ENCODE measurements at regions not wholly inside any gene's neighbourhood (a gene's known extent, or its start where the extent isn't known, plus 50 kb on each side); places are given as distances from the start of the nearest gene placed in this dataset.

- no peak for TF ChIP-seq CTCF (conservative IDR thresholded peaks at IDR 0.05 in 1 of 2, IDR thresholded peaks at IDR 0.05 in 1 of 2; ENCODE audit: extremely low read depth in 1 of 2, insufficient read depth in 1 of 2, low read depth in 1 of 2, low read length in 2 of 2)
- no peak for TF ChIP-seq EZH2 (IDR thresholded peaks at IDR 0.05; ENCODE audit: borderline replicate concordance, low read length)
These were observed 64.7 kb upstream of the THSD7A start for GRCh38 chr7:11896663-11897062.
